ENCODE measurements at regions not wholly inside any gene's neighbourhood (a gene's known extent, or its start where the extent isn't known, plus 50 kb on each side); places are given as distances from the start of the nearest gene placed in this dataset.
"Not testable (repeated sequence)": the region's sequence is repeated elsewhere in the genome, so short reads cannot be mapped to it uniquely, and the experiment has no call there.

GRCh38 chr10:65355141-65355680 is 1570.6 kb upstream of the LRRTM3 start:
- no peak for DNase-seq (ENCODE audit: low spot score)

GRCh38 chr10:65358565-65358964 is 1567.3 kb upstream of the LRRTM3 start:
- DNase-seq (ENCODE audit: low spot score), result peak; percentile 2

DNA sequence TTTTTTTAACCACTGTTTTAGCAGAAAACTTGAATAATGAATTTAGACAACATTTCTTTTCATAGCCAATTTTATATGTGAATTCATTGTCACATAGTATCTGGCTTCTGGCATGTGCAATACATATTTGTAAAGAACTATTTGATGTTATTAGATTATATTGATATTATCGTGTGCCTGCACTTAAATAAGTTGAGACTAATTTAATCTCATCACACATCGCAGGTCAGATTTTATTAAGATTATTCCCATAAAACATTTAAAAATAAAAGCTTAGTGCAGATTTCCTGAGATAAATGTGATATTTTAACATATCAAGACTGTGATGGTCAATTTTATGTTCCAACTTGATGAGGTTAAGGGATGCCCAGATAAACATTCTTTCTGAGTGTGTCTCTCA is 1565.3 kb upstream of the LRRTM3 start:
- DNase-seq (ENCODE audit: low spot score), result no peak

DNA sequence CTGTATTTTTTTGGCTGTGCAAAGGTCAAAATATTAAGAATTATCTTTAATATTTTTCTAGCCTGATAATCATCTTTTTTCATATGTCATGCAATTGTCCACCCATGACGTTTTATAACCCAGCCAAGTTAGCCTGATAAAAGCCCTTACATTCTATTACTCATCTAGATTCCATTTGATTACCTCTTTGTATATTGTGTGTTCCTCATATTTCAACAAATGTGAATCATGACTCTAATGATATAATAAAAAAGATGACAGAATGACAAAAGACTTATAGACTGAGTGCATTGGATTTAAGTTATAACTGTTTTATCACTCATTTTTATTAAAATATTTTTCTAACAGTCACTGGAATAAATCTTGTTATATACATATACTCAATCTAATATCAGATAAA is 1560.0 kb upstream of the LRRTM3 start:
- no peak for DNase-seq (ENCODE audit: low spot score)

- DNase-seq (ENCODE audit: low spot score), result no peak
These were observed 1558.1 kb upstream of the LRRTM3 start for GRCh38 chr10:65367706-65368105.

DNA sequence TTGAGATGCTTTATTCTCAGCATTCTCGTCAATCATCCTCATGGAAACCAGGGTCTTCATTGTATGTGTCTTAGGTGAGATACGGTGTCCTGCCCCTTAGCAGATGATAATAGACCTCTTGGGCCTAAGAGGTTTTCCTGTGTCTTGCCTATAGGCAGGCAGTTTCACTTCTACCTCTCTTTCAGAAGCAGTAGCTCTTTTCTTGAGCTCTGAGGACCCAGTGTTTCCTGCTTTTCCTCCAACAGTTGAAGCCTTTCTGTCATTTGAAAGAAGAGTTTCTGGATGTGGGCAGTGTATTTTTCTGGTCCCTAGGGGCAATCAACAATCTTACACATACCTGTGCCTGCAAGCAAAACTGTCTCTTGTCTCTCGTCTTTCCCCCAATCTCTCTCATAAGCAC is 1550.3 kb upstream of the LRRTM3 start:
- DNase-seq (ENCODE audit: low spot score), result no peak

DNA sequence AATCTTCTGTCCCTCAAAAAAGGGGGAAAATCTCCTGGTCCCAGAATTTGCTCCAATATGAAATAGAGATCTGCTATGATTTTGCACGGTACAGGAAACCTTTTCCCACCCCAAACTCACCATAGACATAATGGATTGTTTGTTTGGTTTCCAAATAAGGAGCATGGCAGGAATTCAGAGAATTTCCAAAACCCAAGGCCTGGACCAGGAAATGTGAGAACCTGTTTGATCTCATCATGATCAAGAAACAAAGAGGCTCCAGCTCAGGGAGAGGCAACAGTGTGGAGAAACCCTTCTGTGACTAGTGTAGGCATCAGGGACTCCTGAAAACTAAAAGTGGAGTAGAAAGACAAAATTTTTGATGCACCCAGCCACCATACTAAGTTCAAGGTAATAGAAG is 1548.1 kb upstream of the LRRTM3 start:
- DNase-seq (ENCODE audit: low spot score), result no peak

GRCh38 chr10:65394502-65395297 is 1531.1 kb upstream of the LRRTM3 start:
- no peak for DNase-seq (ENCODE audit: low spot score)

GRCh38 chr10:65395631-65396030 is 1530.2 kb upstream of the LRRTM3 start:
- DNase-seq (ENCODE audit: low spot score), result no peak

DNA sequence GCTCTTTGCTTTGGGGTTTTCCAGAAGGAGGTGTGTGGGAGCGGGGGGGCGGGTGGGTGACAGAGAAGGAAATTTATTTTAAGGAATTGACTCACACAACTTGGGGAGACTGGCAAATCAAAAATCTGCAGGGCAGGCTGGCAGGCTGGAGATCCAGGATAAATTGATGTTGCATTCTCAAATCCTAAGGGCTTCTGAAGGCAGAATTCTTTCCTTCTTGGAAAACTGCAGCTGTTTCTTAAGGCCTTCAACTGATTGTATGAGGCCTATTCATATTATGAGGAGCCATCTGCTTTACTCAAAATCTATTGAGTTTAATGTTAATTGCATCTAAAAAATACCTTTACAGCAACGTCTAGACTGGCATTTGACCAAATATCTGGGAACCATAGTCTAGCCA is 1528.8 kb upstream of the LRRTM3 start:
- DNase-seq (ENCODE audit: low spot score), result no peak

DNA sequence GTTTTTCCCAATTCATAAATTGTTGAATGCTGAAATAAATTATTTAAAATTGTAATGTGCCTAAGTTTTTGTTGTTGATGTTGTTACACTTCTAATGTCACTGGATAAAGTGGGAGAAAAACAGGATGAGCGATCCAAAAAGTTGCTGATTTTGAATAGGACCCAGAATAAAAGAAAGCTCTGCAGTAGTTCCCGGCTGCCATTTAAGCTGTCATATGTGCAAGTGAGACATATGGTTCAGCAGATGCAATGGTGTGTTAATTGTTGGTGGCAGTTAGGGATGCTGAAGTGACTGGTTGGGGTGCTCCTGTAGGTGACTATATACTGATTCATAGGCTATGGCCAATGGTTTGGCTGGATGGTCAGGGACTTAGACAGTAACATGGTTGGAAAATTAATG is 1517.4 kb upstream of the LRRTM3 start:
- no peak for DNase-seq (ENCODE audit: low spot score)

GRCh38 chr10:65413001-65413400 is 1512.8 kb upstream of the LRRTM3 start:
- no peak for DNase-seq (ENCODE audit: low spot score)

GRCh38 chr10:65415318-65415717 is 1510.5 kb upstream of the LRRTM3 start:
- no peak for DNase-seq (ENCODE audit: low spot score)

DNA sequence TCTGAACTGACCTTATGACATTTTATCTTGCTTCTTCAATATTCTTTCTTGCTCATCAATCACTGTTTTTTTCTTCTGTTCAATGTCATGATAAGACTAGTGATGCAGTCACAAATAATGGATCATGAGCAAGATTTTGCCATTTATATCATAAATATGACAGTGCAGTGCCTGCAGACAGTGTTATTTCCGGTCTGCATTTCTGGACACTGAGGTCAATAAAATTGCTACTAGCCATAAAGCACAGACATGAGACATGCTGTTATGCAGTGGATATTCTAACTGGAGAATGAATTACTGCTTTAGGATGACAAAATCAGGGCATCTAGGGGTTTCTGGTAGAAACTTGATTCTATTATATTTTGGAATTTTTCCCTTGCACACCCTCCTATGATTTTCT is 1509.7 kb upstream of the LRRTM3 start:
- DNase-seq (ENCODE audit: low spot score), result no peak

DNA sequence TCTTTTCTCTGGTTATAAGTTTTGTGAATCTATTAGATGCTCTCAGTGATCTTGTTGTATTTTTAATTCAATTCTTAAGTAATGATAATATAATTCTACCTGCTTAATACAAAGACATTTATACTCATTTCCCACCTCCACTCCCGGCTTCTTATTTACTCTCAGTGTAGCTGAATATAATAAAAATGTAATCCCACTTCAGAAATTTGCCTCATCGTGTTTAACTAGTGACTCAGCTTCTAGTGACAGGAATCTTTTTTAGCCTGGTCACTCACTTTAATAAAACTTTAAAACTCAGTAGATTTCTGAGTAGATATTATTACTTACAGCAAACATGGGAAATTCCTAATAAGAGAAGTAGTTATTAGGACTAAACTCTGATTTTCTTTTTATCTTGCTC is 1506.2 kb upstream of the LRRTM3 start:
- no peak for DNase-seq (ENCODE audit: low spot score)

GRCh38 chr10:65423043-65423442 is 1502.8 kb upstream of the LRRTM3 start:
- DNase-seq (ENCODE audit: low spot score), result no peak

- not testable (repeated sequence) for DNase-seq (ENCODE audit: low spot score)
These were observed 1496.5 kb upstream of the LRRTM3 start for GRCh38 chr10:65429381-65429780.

DNA sequence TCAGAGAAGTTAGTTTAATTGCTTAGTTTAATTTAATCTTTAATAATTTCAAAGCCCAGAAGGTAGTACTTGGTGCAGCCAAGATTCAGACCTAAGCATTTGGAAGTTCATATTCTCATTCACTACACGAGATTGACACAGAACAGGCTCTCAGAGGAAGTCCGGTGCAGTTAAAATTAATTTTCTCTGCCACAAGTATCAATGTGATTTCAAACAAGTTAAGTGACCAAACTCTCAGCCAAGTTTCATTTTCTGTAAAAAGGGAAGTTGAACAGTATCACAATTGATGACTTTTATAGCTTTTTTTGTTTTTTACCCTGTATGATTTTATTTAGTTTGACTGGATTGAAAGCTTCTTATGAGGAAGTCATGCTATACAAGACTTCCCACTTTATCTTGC is 1494.9 kb upstream of the LRRTM3 start:
- no peak for DNase-seq (ENCODE audit: low spot score)

- no peak for DNase-seq (ENCODE audit: low spot score)
These were observed 1454.8 kb upstream of the LRRTM3 start for GRCh38 chr10:65470986-65471385.

- DNase-seq (ENCODE audit: low spot score), result no peak
These were observed 1443.0 kb upstream of the LRRTM3 start for GRCh38 chr10:65482848-65483247.

- no peak for DNase-seq (ENCODE audit: low spot score)
These were observed 1434.0 kb upstream of the LRRTM3 start for GRCh38 chr10:65491799-65492198.

- DNase-seq (ENCODE audit: low spot score), result no peak
These were observed 1429.3 kb upstream of the LRRTM3 start for GRCh38 chr10:65496541-65496940.

DNA sequence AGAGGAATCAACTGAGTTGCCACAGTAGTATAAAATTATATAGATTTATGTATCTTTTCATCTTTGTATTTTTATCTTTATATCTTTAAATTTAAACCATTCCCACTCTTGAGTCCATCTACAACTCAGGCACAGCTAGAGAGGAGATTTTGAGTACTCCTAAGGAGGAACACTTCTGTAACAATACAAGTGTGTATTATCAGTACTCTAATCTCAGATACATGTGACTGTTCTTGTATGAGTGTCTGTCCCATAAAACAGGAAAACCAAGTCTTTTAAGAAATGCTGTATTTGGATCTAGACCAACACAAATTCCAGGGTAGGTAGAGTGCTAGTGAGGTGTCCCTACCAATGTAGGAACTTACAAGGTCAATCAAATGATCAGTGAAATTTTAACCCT is 1428.0 kb upstream of the LRRTM3 start:
- DNase-seq (ENCODE audit: low spot score), result no peak

- DNase-seq (ENCODE audit: low spot score), result no peak
These were observed 1425.1 kb upstream of the LRRTM3 start for GRCh38 chr10:65500716-65501115.
